Ovary (tissue), 7 donors: ENCODE measurements at regions not wholly inside any gene's neighbourhood (a gene's known extent, or its start where the extent isn't known, plus 50 kb on each side); places are given as distances from the start of the nearest gene placed in this dataset.

Experiments
- DNase-seq, 5 donors: peaks; one replicate each; pipeline ENCODE4 v3.0.0-alpha.2; 2019 to 2020
- H3K27ac ChIP-seq, 2 donors: fragments of 200-600 bp; one replicate each; pipeline versions ENCODE4 v1.5.1 to v1.8.0; 2019 to 2022
- H3K27me3 ChIP-seq: fragments of 200-600 bp; one replicate; pipeline ENCODE4 v1.8.0; 2022
- H3K36me3 ChIP-seq: fragments of 200-600 bp; sonication (generic); one replicate; pipeline ENCODE4 v1.5.1; 2019
- H3K4me1 ChIP-seq: one replicate; pipeline ENCODE4 v1.8.1; 2013; ENCODE audit warnings: mild to moderate bottlenecking, moderate library complexity; ENCODE audit not compliant: insufficient read depth
- H3K4me3 ChIP-seq: fragments of 200-600 bp; sonication (generic); one replicate; pipeline ENCODE4 v1.5.1; 2017
- H3K9me3 ChIP-seq, 2 donors: fragments of 200-600 bp in 1 of 2; sonication (generic) in 1 of 2; one replicate each; pipeline versions ENCODE4 v1.5.1 to v1.8.1; 2013 to 2019; ENCODE audit warnings: mild to moderate bottlenecking in 1 of 2, moderate library complexity in 1 of 2
- CTCF ChIP-seq, 3 donors: fragments of 450-650 bp in 2 of 3; fragments of 200-600 bp in 1 of 3; IDR thresholded peaks; one replicate each; pipeline versions ENCODE4 v1.5.1 to v1.8.0; 2016 to 2022; ENCODE audit warnings: antibody characterized with exemption in 3 of 3, mild to moderate bottlenecking in 1 of 3
- EP300 ChIP-seq: sonication (generic); formaldehyde crosslinking; IDR thresholded peaks from one replicate; pipeline ENCODE4 v1.6.1; 2017; ENCODE audit warnings: antibody characterized with exemption
- POLR2A ChIP-seq: fragments of 450-650 bp; IDR thresholded peaks from one replicate; pipeline ENCODE4 v1.6.1; 2017; ENCODE audit warnings: antibody characterized with exemption, mild to moderate bottlenecking, moderate library complexity
- WGBS, 3 donors: extraction: QIAGEN DNeasy Blood & Tissue Kit in 1 of 3; methylation state at CpG; one replicate each; pipeline versions ENCODE4 v1.1.5 to v1.1.7; 2013 to 2017; 5-methylcytosine and 5-hydroxymethylcytosine counted together
- intact Hi-C, 4 donors: fragments of 100-400 bp; cut with DNase I; formaldehyde crosslinking; loops; one replicate each; pipeline versions ENCODE4 v1.11.0 to v1.15.1; 2022 to 2023
- donor health status: DM: no; HTN: no; CAD: no; lungs with moderate emphysema.
- donor health status: DM: no; HTN: no; CAD: no.
- donor health status: Bipolar disorder and iron deficiency.
- donor health status: DM: no; HTN: no; CAD: no.
- donor health status: DM: yes; HTN: yes; CAD: no.

GRCh38 chr21:18677632-18678031 lies 274.0 kb upstream of the TMPRSS15 start:
- no peak overlapping the region for H3K27ac ChIP-seq
- H3K9me3 ChIP-seq = no peaks in the 10 kb centered on the region
- no peak for DNase-seq
- intact Hi-C loops = no loop called here
- no peaks in the 10 kb centered on the region for H3K36me3 ChIP-seq
- TF ChIP-seq CTCF (IDR thresholded peaks at IDR 0.05) (no peak), EP300 (no peak), POLR2A (no peak)
- no peak overlapping the region for H3K4me3 ChIP-seq
- no peaks in the 10 kb centered on the region for H3K27me3 ChIP-seq
- no peaks in the 10 kb centered on the region for H3K4me1 ChIP-seq

GRCh38 chr21:18705971-18706370 lies 302.4 kb upstream of the TMPRSS15 start:
- Histone ChIP-seq H3K27me3 (no peaks in the 10 kb centered on the region), H3K27ac (no peak overlapping the region), H3K4me1 (no peaks in the 10 kb centered on the region), H3K9me3 (no peaks in the 10 kb centered on the region), H3K36me3 (no peaks in the 10 kb centered on the region), H3K4me3 (no peak overlapping the region)
- TF ChIP-seq EP300 (no peak), CTCF (IDR thresholded peaks at IDR 0.05) (no peak), POLR2A (no peak)
- 48 to 59% (median 54%) methylated on average over 3 of the region's 3 CpGs for WGBS, 3 donors
- no peak for DNase-seq
- intact Hi-C loops = no loop called here

- intact Hi-C loops = no loop called here
- Histone ChIP-seq H3K4me1 (no peaks in the 10 kb centered on the region), H3K27me3 (no peaks in the 10 kb centered on the region), H3K36me3 (no peaks in the 10 kb centered on the region), H3K9me3 (no peaks in the 10 kb centered on the region), H3K27ac (no peak overlapping the region), H3K4me3 (no peak overlapping the region)
- 84 to 91% (median 89%) methylated on average over 1 of the region's 1 CpG for WGBS, 3 donors
- no peak for DNase-seq
- no peak for TF ChIP-seq EP300
Observed at GRCh38 chr21:18711662-18712061, 308.1 kb upstream of the TMPRSS15 start.

- DNase-seq = no peak
- intact Hi-C loops = no loop called here
- no peaks in the 10 kb centered on the region for H3K9me3 ChIP-seq
- 23 to 43% (median 24%) methylated on average over 3 of the region's 3 CpGs for WGBS, 3 donors
- TF ChIP-seq POLR2A = no peak
- TF ChIP-seq CTCF (IDR thresholded peaks at IDR 0.05) = no peak
- TF ChIP-seq EP300 = no peak
- no peaks in the 10 kb centered on the region for H3K27me3 ChIP-seq
- no peak overlapping the region for H3K27ac ChIP-seq
- no peaks in the 10 kb centered on the region for H3K4me1 ChIP-seq
- H3K4me3 ChIP-seq = no peak overlapping the region
- no peaks in the 10 kb centered on the region for H3K36me3 ChIP-seq
Observed at GRCh38 chr21:18715606-18716005, 312.0 kb upstream of the TMPRSS15 start.

- Histone ChIP-seq H3K27me3 (no peaks in the 10 kb centered on the region), H3K4me1 (no peaks in the 10 kb centered on the region), H3K36me3 (no peaks in the 10 kb centered on the region), H3K4me3 (no peak overlapping the region), H3K27ac (no peak overlapping the region), H3K9me3 (no peaks in the 10 kb centered on the region)
- WGBS, 3 donors = 25 to 30% (median 29%) methylated on average over 5 of the region's 5 CpGs
- no peak for DNase-seq
- intact Hi-C loops = no loop called here
- TF ChIP-seq POLR2A (no peak), CTCF (IDR thresholded peaks at IDR 0.05) (no peak), EP300 (no peak)
Observed at GRCh38 chr21:18716578-18717138, 313.1 kb upstream of the TMPRSS15 start.
